Fibroblast of the conjunctiva (primary cell): ENCODE measurements at regions not wholly inside any gene's neighbourhood (a gene's known extent, or its start where the extent isn't known, plus 50 kb on each side); places are given as distances from the start of the nearest gene placed in this dataset.
"Not testable (repeated sequence)": the region's sequence is repeated elsewhere in the genome, so short reads cannot be mapped to it uniquely, and the experiment has no call there.

ENCODE experiments used
- DNase-seq: peaks from one replicate; pipeline ENCODE4 v3.0.0-alpha.2; 2010; ENCODE audit warnings: low read depth

DNA sequence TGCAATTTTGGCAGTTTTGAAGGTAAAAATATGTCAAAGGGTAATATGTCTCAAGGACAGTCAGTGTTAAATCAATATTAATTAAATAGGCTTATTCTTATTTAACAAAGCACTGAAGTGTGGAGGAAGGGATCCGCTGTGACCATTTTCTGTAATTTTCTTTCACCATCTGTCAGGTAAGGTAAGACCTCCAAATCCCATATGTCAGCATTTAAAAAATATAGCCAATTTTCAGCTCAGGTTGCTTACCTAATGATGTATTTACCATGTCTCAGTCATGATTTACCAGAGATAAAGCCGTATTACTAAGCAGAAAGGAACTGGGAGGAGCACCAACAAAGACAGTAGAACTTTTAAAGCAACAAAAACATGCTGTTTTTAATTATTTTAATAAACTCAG lies 683.9 kb downstream of the CCSER2 start:
- no peak for DNase-seq

DNA sequence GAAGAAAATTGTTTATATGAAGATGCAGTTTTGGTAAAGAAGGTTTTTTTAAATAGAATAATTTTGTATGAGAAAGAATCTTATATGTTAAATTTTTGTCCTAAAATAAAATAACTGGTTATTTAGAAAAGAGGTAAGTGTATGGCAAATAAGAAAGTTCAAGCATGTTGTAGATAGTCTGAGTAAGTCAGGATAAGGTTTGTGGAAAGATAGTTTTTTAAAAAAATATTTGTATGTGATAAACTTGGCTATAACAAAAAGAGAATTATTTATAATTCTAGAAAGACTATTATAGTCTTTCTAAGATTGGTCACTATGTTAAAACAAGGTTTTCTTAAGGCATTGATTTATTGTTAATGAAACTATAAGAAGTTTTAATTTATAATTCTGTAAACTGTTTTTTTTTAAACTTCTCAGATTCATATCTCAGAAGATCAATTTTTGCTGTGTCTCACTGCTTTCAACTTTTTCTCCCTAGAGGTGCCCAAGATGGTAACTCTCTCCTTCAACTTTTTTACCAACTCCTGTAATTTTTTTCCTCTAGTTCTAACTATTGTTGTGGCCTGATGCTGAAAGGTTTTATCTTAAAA lies 698.6 kb downstream of the CCSER2 start:
- no peak for DNase-seq

GRCh38 chr10:85032981-85033380 lies 704.6 kb downstream of the CCSER2 start:
- DNase-seq: no peak

DNA sequence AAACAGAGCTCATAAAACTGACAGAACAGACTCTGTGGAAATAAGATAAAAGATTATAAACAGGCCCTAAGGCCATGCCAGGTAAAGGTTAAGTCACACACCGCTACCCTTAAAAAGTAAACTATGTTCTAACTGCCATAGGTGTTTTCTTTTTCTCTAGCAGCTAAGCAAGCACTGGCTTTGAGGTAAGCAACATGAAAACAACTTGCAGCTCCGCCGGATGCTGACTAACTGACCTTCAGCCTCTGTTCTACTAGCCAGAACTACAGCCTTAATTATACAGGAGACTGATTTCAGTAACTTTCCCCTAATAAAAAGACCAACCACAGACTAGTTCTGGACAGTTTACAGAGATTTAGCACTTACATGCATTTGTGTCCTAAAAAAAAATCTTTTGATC lies 708.3 kb downstream of the CCSER2 start:
- no peak for DNase-seq

GRCh38 chr10:85039311-85039710 lies 710.9 kb downstream of the CCSER2 start:
- no peak for DNase-seq

DNA sequence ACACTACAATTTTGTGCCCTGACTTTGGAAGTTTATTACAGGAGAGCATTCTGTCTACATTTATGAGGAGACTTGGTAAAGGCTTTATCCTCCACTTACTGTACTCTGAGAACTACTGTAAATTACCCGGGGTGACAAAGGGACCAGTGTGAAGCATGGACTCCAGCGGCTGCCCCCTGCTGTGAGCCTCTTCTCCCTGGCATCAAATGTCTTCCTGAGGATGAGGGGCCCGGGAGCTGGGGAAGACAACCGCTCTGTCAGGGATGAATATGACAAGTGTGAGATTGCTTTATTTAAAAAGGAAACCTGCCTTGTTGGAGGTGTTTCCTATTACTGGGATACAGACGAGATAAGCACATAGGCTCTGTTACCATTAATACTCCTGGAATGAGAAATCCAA lies 714.8 kb downstream of the CCSER2 start:
- DNase-seq: no peak

DNA sequence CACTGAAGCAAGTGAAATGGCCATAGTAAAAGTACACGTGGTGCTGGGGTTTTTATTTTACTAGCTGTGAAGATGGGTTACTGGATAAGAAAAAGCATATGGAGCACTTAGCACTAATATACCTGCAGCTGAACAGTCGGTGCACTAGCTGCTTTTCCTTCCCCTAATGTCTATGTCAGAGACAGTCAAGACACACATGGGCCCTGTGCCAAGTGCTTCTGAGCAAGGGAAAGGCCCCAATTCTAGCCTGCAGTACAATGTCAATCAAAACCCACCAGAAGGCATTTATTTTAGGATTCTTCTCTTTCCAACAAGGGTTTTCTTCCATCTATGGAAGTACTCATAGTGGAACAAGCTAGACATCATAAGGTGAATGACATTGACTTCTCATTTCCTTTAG lies 716.7 kb downstream of the CCSER2 start:
- DNase-seq: no peak

DNA sequence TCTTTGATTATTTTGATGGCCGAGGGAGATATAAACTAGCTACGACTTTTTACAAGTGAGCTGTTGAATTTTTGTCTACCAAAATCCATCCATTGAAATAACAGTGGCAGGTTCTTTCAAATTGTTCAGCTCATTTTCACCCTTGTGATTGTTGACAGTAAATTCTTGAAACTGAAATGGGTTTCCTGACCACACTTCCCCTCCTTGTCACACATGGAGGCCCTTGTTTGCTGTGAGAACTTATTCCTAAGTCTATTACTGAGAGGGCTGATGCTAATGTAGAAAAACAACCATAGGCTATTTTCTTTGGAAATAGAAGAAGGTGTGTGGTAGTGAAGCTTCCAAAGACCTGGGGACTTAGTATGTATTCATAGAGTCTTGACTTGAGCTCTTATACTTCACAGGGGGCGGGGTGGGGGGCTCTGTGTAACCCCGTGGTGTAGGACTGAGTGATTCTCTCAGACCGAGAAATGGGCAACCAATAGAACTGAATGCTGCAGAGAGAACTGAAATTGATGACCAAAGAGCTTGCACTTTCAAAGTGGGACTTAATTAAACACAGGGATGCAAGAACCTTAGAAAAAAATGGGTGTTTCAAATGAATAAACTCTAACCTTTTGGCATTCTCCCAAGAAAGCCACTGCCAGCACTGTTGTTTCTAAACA lies 718.9 kb downstream of the CCSER2 start:
- DNase-seq: no peak

GRCh38 chr10:85047979-85048378 lies 719.6 kb downstream of the CCSER2 start:
- DNase-seq: no peak

DNA sequence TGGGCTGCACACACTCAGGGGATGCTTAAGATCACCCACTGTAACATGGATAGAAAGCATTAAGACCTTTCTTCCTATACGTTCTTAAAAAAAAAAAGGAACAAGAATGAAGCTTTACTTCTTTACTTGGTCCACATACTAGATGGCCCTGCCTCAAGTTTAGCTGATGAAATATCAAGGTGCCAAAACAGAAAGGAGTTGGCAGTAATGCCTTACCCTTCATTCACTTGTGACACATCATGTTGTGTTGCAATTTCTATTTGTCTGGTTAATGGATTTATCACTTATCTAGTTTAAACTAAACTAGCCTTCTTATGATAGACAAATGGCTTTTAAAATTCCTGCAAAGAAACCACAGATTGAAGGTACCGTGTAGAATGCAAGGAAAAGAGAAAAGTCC lies 720.3 kb downstream of the CCSER2 start:
- DNase-seq: no peak

DNA sequence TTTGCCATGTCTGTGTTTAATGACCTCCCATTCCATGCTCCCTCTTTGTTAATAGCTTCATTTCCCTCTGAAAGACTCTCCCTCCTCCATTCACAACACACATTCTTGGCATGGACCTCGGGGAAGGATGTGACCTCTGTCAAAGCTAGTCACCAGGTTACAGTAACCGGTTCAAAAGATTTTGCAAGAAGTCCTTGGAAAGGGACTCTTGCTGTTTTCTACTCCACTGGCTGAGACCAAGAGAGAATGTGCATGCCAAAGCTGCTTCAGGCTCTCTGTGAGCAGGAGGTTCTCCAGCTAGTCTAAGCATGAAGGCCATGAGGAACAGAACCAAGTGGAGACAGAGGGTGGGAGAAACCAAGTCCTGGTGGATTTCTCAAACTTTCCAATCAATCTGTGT lies 732.6 kb downstream of the CCSER2 start:
- no peak for DNase-seq

DNA sequence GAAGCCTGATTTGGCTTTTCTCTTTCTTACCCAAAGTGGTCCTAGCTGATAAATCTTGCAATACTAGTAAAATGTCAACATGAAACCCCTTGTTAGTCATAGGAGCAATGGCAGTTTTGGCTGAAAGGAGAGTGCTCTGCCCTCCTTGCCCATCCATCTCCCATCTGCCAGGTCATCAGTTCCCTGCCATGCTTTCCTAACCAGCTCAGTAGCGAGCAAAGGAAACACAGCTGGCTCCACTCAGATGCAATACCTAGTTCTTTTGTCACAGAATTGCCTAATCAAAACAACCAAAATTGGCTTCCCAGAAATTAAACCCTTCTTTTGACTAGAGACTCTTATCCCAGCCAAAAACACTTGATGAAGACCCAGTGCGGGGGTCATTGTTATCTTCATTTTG lies 733.0 kb downstream of the CCSER2 start:
- no peak for DNase-seq

GRCh38 chr10:85067955-85068354 lies 739.6 kb downstream of the CCSER2 start:
- DNase-seq: no peak

DNA sequence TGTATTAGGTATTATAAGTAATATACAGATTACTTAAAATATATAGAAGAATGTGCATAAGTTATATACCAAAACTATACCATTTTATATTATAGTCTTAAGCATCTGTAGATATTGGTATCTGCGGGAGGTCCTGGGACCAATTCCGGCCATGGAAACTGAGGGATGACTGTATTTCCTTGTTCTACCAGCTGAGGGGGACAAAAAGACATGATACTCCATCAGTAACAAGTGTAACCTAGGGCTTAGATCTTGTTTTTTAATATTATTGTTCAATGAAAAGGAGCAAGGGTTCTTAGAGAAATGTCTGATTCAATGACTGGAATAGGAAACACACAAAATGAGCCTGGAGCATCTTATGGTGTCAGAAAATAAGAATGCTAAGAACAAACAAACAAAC lies 752.5 kb downstream of the CCSER2 start:
- DNase-seq: no peak

GRCh38 chr10:85098835-85099521 lies 770.6 kb downstream of the CCSER2 start:
- no peak for DNase-seq

- DNase-seq: no peak
Measured at GRCh38 chr10:85100495-85100894, 772.1 kb downstream of the CCSER2 start.

GRCh38 chr10:85105614-85106255 lies 777.3 kb downstream of the CCSER2 start:
- no peak for DNase-seq

DNA sequence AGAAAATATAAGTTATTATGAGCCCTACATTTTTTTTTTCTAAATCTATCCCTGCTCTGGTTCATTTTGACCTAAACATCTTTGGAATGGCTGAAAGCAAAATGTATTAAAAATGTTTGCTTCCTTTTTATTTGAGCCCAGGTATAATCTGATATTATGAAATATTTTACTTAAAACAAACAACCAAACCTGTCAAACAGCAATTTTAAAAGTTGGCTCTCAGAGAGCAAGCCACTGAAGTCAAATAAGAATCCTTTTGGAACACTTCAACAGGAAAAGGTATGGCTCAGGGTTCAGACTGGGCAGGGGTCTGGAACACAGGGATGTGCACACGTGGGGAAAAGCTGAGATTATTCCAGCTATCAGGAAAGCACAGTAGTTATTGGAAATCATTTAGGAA lies 782.9 kb downstream of the CCSER2 start:
- no peak for DNase-seq

- DNase-seq: no peak
Measured at GRCh38 chr10:85124603-85125051, 796.2 kb downstream of the CCSER2 start.

DNA sequence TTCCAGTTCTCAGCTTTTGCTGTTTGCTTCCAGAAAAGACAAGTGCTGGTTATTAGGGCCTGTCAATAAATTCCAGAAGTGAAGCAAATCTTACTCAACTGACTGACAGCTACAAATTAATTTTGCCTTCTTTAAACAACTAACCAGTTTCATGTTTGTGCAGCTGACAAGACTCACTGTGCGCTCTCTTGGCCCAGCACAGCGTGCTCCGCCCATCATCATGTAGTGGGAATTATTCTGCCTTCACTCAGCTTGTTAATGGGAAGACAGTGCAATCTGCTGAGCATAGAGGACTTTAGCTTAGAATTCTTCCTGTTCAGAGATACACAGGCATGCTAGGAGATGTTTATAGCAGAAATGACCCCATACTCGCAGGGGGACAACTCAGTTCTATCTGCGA lies 808.9 kb downstream of the CCSER2 start:
- DNase-seq: no peak

DNA sequence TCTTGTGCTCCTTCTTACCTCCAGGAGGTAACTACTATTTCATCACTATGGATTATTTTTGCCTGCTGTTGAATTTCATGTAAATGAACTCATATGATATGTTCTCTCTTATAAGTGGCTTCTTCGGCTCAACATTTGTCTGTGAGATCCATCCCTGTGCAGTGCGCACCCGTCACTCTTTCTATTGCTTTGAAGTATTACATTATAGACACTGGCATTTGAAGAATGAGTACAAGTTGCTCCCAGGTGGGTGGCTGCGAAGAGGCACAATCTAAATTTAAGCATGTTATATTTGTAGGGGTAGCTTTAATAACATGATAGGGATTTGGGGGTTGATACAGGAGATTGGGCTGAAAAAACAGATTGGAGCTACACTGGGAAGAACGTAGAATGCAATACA lies 809.7 kb downstream of the CCSER2 start:
- DNase-seq: no peak

GRCh38 chr10:85139124-85139523 lies 810.7 kb downstream of the CCSER2 start:
- DNase-seq: no peak

- not testable (repeated sequence) for DNase-seq
Measured at GRCh38 chr10:85141520-85141919, 813.1 kb downstream of the CCSER2 start.
